ENCODE measurements at regions not wholly inside any gene's neighbourhood (a gene's known extent, or its start where the extent isn't known, plus 50 kb on each side); places are given as distances from the start of the nearest gene placed in this dataset.
A peak's percentile ranks its signal among the peaks of the same experiment; 100 is the strongest.

GRCh38 chr6:12585497-12585958, 131.0 kb upstream of the PHACTR1 start:
- DNase-seq (ENCODE audit: low read depth) = peak; percentile 41

GRCh38 chr6:12586721-12587480, 129.7 kb upstream of the PHACTR1 start:
- DNase-seq (ENCODE audit: low read depth) = no peak

- no peak for DNase-seq (ENCODE audit: low read depth)
These were observed 125.7 kb upstream of the PHACTR1 start for GRCh38 chr6:12590901-12591300.

GRCh38 chr6:12592634-12593033, 123.9 kb upstream of the PHACTR1 start:
- DNase-seq (ENCODE audit: low read depth) = no peak

- no peak for DNase-seq (ENCODE audit: low read depth)
These were observed 122.6 kb upstream of the PHACTR1 start for GRCh38 chr6:12593771-12594529.

- DNase-seq (ENCODE audit: low read depth) = no peak
These were observed 122.1 kb upstream of the PHACTR1 start for GRCh38 chr6:12594530-12594893.

- DNase-seq (ENCODE audit: low read depth) = peak; percentile 52
These were observed 121.3 kb upstream of the PHACTR1 start for GRCh38 chr6:12595161-12595811.

- DNase-seq (ENCODE audit: low read depth) = no peak
These were observed 119.8 kb upstream of the PHACTR1 start for GRCh38 chr6:12596731-12597130.

- DNase-seq (ENCODE audit: low read depth) = no peak
These were observed 117.6 kb upstream of the PHACTR1 start for GRCh38 chr6:12598919-12599318.

- DNase-seq (ENCODE audit: low read depth) = no peak
These were observed 114.7 kb upstream of the PHACTR1 start for GRCh38 chr6:12601881-12602280.

- no peak for DNase-seq (ENCODE audit: low read depth)
These were observed 114.2 kb upstream of the PHACTR1 start for GRCh38 chr6:12602342-12602741.

- DNase-seq (ENCODE audit: low read depth) = peak; percentile 58
These were observed 113.5 kb upstream of the PHACTR1 start for GRCh38 chr6:12602951-12603672.

- no peak for DNase-seq (ENCODE audit: low read depth)
These were observed 112.9 kb upstream of the PHACTR1 start for GRCh38 chr6:12603673-12604049.

- peak; percentile 69 for DNase-seq (ENCODE audit: low read depth)
These were observed 110.7 kb upstream of the PHACTR1 start for GRCh38 chr6:12605888-12606345.

- DNase-seq (ENCODE audit: low read depth) = no peak
These were observed 110.0 kb upstream of the PHACTR1 start for GRCh38 chr6:12606616-12607015.

GRCh38 chr6:12608016-12608860, 108.3 kb upstream of the PHACTR1 start:
- DNase-seq (ENCODE audit: low read depth) = peak; percentile 28

GRCh38 chr6:12608874-12609273, 107.7 kb upstream of the PHACTR1 start:
- DNase-seq (ENCODE audit: low read depth) = no peak

- no peak for DNase-seq (ENCODE audit: low read depth)
These were observed 106.8 kb upstream of the PHACTR1 start for GRCh38 chr6:12609751-12610150.

- DNase-seq (ENCODE audit: low read depth) = no peak
These were observed 105.7 kb upstream of the PHACTR1 start for GRCh38 chr6:12610862-12611261.

GRCh38 chr6:12613811-12614210, 102.8 kb upstream of the PHACTR1 start:
- no peak for DNase-seq (ENCODE audit: low read depth)

GRCh38 chr6:12614456-12614855, 102.1 kb upstream of the PHACTR1 start:
- peak; percentile 34 for DNase-seq (ENCODE audit: low read depth)

All from iris pigment epithelial cell (primary cell).